GM18907 (cell line): ENCODE measurements at regions not wholly inside any gene's neighbourhood (a gene's known extent, or its start where the extent isn't known, plus 50 kb on each side); places are given as distances from the start of the nearest gene placed in this dataset.

Source experiments
- ATAC-seq: cut with Tn5 transposase; IDR thresholded peaks from one replicate; pipeline ENCODE4 v1.9.1; 2021; ENCODE audit warnings: mild to moderate bottlenecking, moderate library complexity; ENCODE audit not compliant: unreplicated experiment

GRCh38 chr5:20494706-20495105 lies 506.7 kb upstream of the CDH18 start:
- ATAC-seq: no peak

- no peak for ATAC-seq
Measured at GRCh38 chr5:20486826-20487225, 498.8 kb upstream of the CDH18 start.

GRCh38 chr5:20476016-20476415 lies 488.0 kb upstream of the CDH18 start:
- ATAC-seq: no peak

DNA sequence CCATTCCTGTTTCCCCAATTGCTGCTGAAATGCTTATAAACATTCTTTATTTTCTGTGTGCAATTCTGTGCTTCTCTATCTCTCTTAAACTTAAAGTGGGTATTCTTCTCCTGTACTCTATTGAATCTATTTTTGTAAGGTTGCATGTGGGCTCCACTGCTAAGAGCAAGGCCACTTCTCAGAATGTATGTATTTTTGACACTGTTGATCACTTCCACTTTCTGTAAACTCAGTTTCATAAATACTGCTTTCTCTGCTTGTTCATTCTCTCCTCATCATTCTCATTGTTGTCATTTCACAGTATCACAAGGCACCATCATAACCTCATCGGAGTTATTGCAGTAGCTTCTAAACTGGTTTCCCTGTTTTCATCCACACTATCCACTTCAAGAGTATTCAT lies 483.0 kb upstream of the CDH18 start:
- no peak for ATAC-seq

DNA sequence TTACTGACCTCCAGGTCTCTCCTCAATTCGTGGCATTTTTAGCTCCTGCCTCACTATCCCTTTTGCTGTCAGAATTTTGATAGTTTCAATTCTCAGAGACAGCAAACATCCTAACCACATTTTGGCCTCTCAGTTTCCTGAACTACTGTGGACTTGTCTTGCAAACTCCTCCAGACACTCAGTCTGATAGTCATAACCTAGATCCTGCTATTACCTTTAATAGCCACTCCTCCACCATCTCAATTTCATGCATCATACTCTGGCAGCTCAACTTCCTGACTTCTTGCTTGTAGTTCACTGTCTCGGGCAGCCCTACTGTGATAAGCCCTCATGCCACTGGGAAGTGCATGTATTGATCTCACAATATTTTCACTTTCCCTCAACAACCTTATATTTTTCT lies 481.8 kb upstream of the CDH18 start:
- ATAC-seq: no peak

- no peak for ATAC-seq
Measured at GRCh38 chr5:20469390-20469789, 481.4 kb upstream of the CDH18 start.

- no peak for ATAC-seq
Measured at GRCh38 chr5:20466512-20466911, 478.5 kb upstream of the CDH18 start.

- no peak for ATAC-seq
Measured at GRCh38 chr5:20463206-20463605, 475.2 kb upstream of the CDH18 start.

GRCh38 chr5:20446121-20446520 lies 458.1 kb upstream of the CDH18 start:
- no peak for ATAC-seq

GRCh38 chr5:20445326-20445860 lies 457.4 kb upstream of the CDH18 start:
- no peak for ATAC-seq

GRCh38 chr5:20434786-20435185 lies 446.8 kb upstream of the CDH18 start:
- ATAC-seq: no peak

GRCh38 chr5:20420991-20421595 lies 433.1 kb upstream of the CDH18 start:
- no peak for ATAC-seq
